Immature natural killer cell (primary cell): ENCODE measurements at regions not wholly inside any gene's neighbourhood (a gene's known extent, or its start where the extent isn't known, plus 50 kb on each side); places are given as distances from the start of the nearest gene placed in this dataset.

Experiments
- DNase-seq, 3 donors: peaks; one replicate each; pipeline ENCODE4 v3.0.0; 2022; ENCODE audit warnings: mixed read lengths in 1 of 3
- H3K27ac Mint-ChIP-seq, 6 donors: one replicate each; pipeline ENCODE4 v1.8.0; 2020; ENCODE audit warnings: mixed read lengths in 6 of 6, mild to moderate bottlenecking in 5 of 6, inconsistent platforms in 4 of 6, moderate library complexity in 3 of 6
- H3K27me3 Mint-ChIP-seq, 3 donors: one replicate each; pipeline ENCODE4 v1.8.0; 2020 to 2021; ENCODE audit warnings: low read depth in 3 of 3, mild to moderate bottlenecking in 3 of 3, mixed read lengths in 3 of 3, moderate library complexity in 3 of 3, inconsistent platforms in 1 of 3
- H3K36me3 Mint-ChIP-seq, 3 donors: one replicate each; pipeline ENCODE4 v1.8.0; 2020; ENCODE audit warnings: mixed read lengths in 3 of 3, inconsistent platforms in 2 of 3, mild to moderate bottlenecking in 2 of 3
- H3K4me1 Mint-ChIP-seq, 2 donors: one replicate each; pipeline ENCODE4 v1.8.0; 2020; ENCODE audit warnings: inconsistent platforms in 2 of 2, mild to moderate bottlenecking in 2 of 2, mixed read lengths in 2 of 2, moderate library complexity in 1 of 2
- H3K4me3 Mint-ChIP-seq, 5 donors: one replicate each; pipeline ENCODE4 v1.8.0; 2020; ENCODE audit warnings: mild to moderate bottlenecking in 5 of 5, mixed read lengths in 5 of 5, inconsistent platforms in 3 of 5, moderate library complexity in 3 of 5
- H3K9me3 Mint-ChIP-seq, 6 donors: one replicate each; pipeline ENCODE4 v1.8.0; 2020; ENCODE audit warnings: mild to moderate bottlenecking in 6 of 6, mixed read lengths in 6 of 6, inconsistent platforms in 4 of 6, moderate library complexity in 3 of 6

- H3K4me3 Mint-ChIP-seq = no peak overlapping the region
- no peak for DNase-seq
- peaks cover 0 to 15% (median 2%) of the 10 kb centered on the region in 3 donors for H3K36me3 Mint-ChIP-seq
- peaks cover 4 to 7% (median 5%) of the 10 kb centered on the region in 3 donors for H3K27me3 Mint-ChIP-seq
- H3K9me3 Mint-ChIP-seq = peaks cover 0 to 11% (median 6%) of the 10 kb centered on the region in 6 donors
- H3K4me1 Mint-ChIP-seq = peaks cover 17 to 22% of the 10 kb centered on the region in 2 donors
- H3K27ac Mint-ChIP-seq = no peak overlapping the region
Observed at GRCh38 chr6:5946701-5947100, 60.0 kb downstream of the NRN1 start.

DNA sequence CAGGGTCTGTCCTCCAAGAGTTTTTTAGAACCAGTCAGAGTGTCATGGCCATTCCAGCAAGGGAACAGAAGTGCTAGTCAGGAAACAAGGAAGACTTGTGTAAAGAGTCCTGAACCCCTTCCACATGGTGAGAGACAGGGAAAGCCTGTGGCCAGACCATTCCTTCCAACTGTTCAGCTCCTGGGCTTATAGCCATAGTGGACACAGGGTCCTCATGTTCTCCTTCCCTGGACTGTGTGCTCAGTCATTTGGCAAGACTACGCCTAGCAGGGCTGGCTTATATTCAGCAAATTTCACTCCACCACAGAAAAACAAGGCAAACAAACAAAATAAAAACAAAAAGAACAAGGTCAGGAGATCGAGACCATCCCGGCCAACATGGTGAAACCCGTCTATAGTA, 60.5 kb downstream of the NRN1 start:
- H3K4me3 Mint-ChIP-seq = no peak overlapping the region
- DNase-seq = no peak
- H3K4me1 Mint-ChIP-seq = peaks cover 17 to 22% of the 10 kb centered on the region in 2 donors
- H3K27me3 Mint-ChIP-seq = peaks cover 4 to 7% (median 5%) of the 10 kb centered on the region in 3 donors
- no peak overlapping the region for H3K27ac Mint-ChIP-seq
- peaks cover 0 to 11% (median 6%) of the 10 kb centered on the region in 6 donors for H3K9me3 Mint-ChIP-seq
- peaks cover 0 to 15% (median 2%) of the 10 kb centered on the region in 3 donors for H3K36me3 Mint-ChIP-seq

DNA sequence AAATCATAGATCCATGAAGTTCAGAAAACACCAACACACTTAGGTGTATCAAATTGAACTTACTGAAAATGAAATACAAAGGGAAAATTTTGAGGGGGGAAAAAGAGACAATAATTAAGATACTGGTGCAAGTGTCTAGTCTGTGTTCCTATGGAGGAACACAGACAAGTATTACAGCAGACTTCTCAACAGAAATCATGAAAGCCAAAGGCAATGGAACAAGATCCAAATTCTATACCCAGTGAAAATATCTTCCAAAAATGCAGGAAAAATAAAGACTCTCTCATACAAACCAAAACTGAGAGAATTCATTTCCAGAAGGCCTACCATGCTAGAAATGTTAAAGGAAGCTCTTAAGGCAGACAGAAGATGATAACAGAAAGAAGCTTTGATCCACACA, 63.1 kb downstream of the NRN1 start:
- peaks cover 8 to 15% of the 10 kb centered on the region in 2 donors for H3K4me1 Mint-ChIP-seq
- no peak overlapping the region for H3K27ac Mint-ChIP-seq
- peaks cover 0 to 12% (median 2%) of the 10 kb centered on the region in 3 donors for H3K36me3 Mint-ChIP-seq
- DNase-seq = no peak
- no peak overlapping the region for H3K4me3 Mint-ChIP-seq
- H3K27me3 Mint-ChIP-seq = peaks cover 3 to 7% (median 6%) of the 10 kb centered on the region in 3 donors
- H3K9me3 Mint-ChIP-seq = peaks cover 0 to 11% (median 6%) of the 10 kb centered on the region in 6 donors

DNA sequence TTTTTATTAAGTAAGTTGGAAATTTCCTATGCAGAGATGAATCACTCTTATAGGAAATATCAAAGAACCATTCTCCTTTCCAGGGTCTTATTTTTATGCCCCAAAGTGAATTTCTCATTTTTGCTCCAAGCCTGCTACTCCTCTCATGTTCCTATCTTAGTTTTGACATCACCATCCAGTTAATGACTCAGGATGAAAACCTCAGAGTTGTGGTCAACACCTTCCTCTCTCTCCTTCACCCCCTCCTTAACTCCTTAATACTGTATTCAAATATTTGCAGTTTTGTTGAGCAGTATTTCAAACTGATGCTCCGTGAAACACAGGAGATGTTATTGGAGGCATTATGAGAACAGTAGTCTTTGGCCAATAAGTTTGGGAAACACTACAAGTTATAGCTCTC, 64.1 kb downstream of the NRN1 start:
- DNase-seq = no peak
- Mint-ChIP-seq H3K4me1 (peaks cover 8 to 15% of the 10 kb centered on the region in 2 donors), H3K36me3 (peaks cover 0 to 12% (median 2%) of the 10 kb centered on the region in 3 donors), H3K27ac (no peak overlapping the region), H3K4me3 (peak overlapping the region in 1 of 5 donors; percentile 53), H3K27me3 (peaks cover 2 to 5% (median 3%) of the 10 kb centered on the region in 3 donors), H3K9me3 (peaks cover 0 to 11% (median 6%) of the 10 kb centered on the region in 6 donors)

- H3K36me3 Mint-ChIP-seq = peaks cover 0 to 12% (median 2%) of the 10 kb centered on the region in 3 donors
- no peak overlapping the region for H3K27ac Mint-ChIP-seq
- no peak overlapping the region for H3K4me3 Mint-ChIP-seq
- H3K9me3 Mint-ChIP-seq = peaks cover 0 to 11% (median 6%) of the 10 kb centered on the region in 6 donors
- H3K4me1 Mint-ChIP-seq = peaks cover 8 to 15% of the 10 kb centered on the region in 2 donors
- DNase-seq = no peak
- peaks cover 2 to 13% (median 3%) of the 10 kb centered on the region in 3 donors for H3K27me3 Mint-ChIP-seq
Observed at GRCh38 chr6:5941188-5941587, 65.5 kb downstream of the NRN1 start.

- no peak for DNase-seq
- H3K4me3 Mint-ChIP-seq = no peak overlapping the region
- peaks cover 0 to 8% (median 5%) of the 10 kb centered on the region in 6 donors for H3K9me3 Mint-ChIP-seq
- H3K27ac Mint-ChIP-seq = no peak overlapping the region
- peaks cover 2 to 14% (median 2%) of the 10 kb centered on the region in 3 donors for H3K27me3 Mint-ChIP-seq
- peaks cover 0 to 8% (median 0%) of the 10 kb centered on the region in 3 donors for H3K36me3 Mint-ChIP-seq
- H3K4me1 Mint-ChIP-seq = peaks cover 8 to 15% of the 10 kb centered on the region in 2 donors
Observed at GRCh38 chr6:5938934-5939333, 67.8 kb downstream of the NRN1 start.

DNA sequence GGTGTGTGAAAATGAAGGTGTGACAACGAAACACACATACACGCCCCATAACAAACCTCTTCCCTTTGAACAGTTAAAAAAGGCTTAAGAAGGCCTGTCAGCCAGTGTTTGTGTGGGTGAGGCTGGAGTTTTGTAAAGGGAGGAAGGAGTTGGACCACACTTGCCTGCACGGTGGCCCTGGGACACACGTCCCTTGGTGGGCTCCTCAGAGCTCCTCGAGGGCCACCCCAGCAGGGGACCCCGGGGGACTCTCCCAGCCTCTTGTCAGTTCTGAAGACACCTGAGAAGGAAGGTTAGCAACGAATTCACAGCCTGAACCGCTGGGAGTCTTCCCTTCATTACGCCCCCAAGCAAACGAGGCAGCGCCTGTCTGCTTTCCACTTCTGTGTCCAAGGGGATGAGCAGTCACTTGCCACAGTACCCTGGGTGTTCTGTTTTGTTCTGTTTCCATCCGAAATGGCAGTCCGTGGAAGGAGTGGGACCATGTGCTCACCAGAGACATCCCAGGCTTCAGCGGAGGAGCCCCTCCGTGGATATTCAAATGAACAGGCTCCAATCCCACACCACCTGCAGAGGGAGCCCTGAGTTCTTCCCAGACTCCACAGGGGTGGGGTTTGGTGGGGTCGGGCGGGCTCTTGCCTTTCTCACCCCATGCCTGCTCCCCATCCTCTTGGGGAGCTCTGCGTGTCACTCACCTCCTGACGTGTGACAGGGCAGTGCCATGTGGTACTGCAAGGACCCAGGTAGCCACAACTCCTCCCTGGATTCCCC, 68.6 kb downstream of the NRN1 start:
- Mint-ChIP-seq H3K4me3 (no peak overlapping the region), H3K9me3 (peaks cover 0 to 1% (median under 1%) of the 10 kb centered on the region in 6 donors), H3K4me1 (peaks cover 8 to 12% of the 10 kb centered on the region in 2 donors), H3K36me3 (peaks cover 0 to 2% (median 0%) of the 10 kb centered on the region in 3 donors), H3K27ac (no peak overlapping the region), H3K27me3 (peaks cover 2 to 14% (median 2%) of the 10 kb centered on the region in 3 donors)
- no peak for DNase-seq

DNA sequence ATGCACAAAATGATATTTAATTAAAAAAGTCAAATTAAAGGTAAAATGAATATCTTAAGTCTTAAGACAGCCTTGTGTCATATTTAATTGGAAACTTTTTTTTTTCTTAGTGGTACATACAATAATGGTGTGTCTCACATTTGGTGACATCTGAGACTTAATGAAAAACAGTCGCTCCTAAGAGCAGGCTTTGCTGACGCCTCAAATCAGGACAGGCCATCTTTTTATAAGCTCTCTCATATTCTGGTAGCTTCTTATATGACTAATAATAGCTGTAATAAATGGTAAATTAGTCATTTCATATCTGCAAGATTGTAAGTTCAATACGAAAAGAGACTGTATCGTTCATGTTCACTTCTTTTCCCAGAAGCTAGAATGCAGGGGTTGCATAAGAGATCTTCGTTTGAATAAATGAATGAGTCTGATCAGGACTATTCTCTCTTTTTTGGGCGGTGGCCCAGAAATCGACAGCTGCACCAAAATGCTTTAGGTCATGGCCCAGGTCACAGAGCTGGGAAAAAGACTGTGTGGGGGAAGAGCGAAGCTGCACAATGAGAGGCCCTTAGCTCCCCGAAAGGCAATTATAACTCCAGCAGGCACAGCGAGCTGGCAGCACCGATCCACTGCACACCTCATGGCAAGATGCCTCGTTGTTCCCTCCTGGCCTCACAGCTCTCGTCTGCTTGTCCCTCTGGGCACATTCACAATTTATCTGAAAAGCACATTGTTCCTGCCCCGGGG, 69.4 kb downstream of the NRN1 start:
- Mint-ChIP-seq H3K27me3 (peaks cover 2 to 17% (median 2%) of the 10 kb centered on the region in 3 donors), H3K4me1 (peaks cover 4% of the 10 kb centered on the region in 2 donors), H3K27ac (no peak overlapping the region), H3K9me3 (no peaks in the 10 kb centered on the region), H3K4me3 (no peak overlapping the region), H3K36me3 (no peaks in the 10 kb centered on the region)
- DNase-seq = no peak

- peaks cover 2 to 19% (median 2%) of the 10 kb centered on the region in 3 donors for H3K27me3 Mint-ChIP-seq
- no peak overlapping the region for H3K4me3 Mint-ChIP-seq
- H3K9me3 Mint-ChIP-seq = no peaks in the 10 kb centered on the region
- no peak for DNase-seq
- no peaks in the 10 kb centered on the region for H3K36me3 Mint-ChIP-seq
- no peaks in the 10 kb centered on the region for H3K4me1 Mint-ChIP-seq
- H3K27ac Mint-ChIP-seq = no peak overlapping the region
Observed at GRCh38 chr6:5936631-5937030, 70.1 kb downstream of the NRN1 start.

GRCh38 chr6:5936140-5936539, 70.6 kb downstream of the NRN1 start:
- Mint-ChIP-seq H3K9me3 (no peaks in the 10 kb centered on the region), H3K27ac (no peak overlapping the region), H3K36me3 (no peaks in the 10 kb centered on the region), H3K4me1 (peaks cover under 1 to 3% of the 10 kb centered on the region in 2 donors), H3K27me3 (peaks cover 2 to 19% (median 3%) of the 10 kb centered on the region in 3 donors), H3K4me3 (no peak overlapping the region)
- no peak for DNase-seq

GRCh38 chr6:5930968-5931367, 75.8 kb downstream of the NRN1 start:
- peaks cover 0 to 6% (median 3%) of the 10 kb centered on the region in 6 donors for H3K9me3 Mint-ChIP-seq
- no peak overlapping the region for H3K27ac Mint-ChIP-seq
- peaks cover 0 to 5% (median 0%) of the 10 kb centered on the region in 3 donors for H3K36me3 Mint-ChIP-seq
- H3K27me3 Mint-ChIP-seq = peaks cover 1 to 17% (median 2%) of the 10 kb centered on the region in 3 donors
- H3K4me1 Mint-ChIP-seq = peaks cover 19 to 21% of the 10 kb centered on the region in 2 donors
- H3K4me3 Mint-ChIP-seq = no peak overlapping the region
- DNase-seq = no peak

DNA sequence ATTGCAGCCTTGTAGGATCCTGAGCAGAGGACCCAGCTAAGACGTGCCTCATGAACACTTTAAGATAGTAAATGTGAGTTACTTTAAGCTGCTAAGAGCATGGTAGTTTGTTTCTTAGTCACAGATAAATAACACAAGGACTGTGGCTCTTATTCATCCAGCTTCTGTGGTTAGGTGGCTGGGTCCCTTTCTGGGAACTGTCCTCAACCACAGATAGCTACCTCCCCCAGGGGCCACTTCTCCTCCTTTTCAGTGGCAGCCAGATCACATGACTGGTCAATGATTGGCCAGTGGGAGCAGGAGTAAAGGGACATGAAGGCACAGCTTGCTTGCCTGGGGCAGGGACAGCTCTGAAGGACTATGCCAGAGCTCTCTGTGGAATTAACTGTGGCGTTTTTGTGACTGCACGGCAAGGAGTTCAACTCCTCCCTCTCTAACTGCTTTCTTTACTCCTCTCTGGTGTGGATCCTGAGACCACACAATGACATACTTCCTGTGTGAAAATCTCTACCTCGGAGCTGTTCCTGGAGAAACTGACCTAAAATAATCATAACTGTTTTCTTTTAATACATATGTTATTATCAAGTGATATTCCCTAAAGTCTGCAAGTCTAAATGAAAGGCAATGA, 76.5 kb downstream of the NRN1 start:
- Mint-ChIP-seq H3K27ac (no peak overlapping the region), H3K4me1 (peaks cover 19 to 21% of the 10 kb centered on the region in 2 donors), H3K4me3 (peak overlapping the region in 4 of 5 donors; percentile 5 to 38 (median 15)), H3K9me3 (peaks cover 2 to 8% (median 3%) of the 10 kb centered on the region in 6 donors), H3K27me3 (peaks cover 1 to 16% (median 2%) of the 10 kb centered on the region in 3 donors), H3K36me3 (peaks cover 0 to 8% (median 2%) of the 10 kb centered on the region in 3 donors)
- DNase-seq = no peak

DNA sequence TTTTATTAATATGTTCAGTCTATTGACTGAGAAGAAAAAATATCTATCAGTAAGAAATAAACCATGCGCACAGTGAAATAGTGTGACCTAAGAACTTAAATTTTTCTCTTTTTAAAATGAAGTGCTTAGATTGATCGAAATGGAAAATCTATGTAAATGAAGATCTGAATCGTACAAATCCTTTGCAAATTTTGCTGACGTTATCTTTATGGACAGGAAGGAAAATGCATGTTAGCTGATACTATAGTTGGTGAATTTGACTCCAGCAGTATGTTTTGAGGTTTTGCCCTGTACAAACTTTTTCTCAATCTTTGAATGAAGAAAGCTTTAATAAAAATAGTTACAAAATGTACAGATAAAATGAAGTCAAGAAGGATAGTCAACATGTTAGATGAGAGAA, 82.9 kb downstream of the NRN1 start:
- no peak overlapping the region for H3K4me3 Mint-ChIP-seq
- DNase-seq = no peak
- peaks cover 4 to 20% (median 18%) of the 10 kb centered on the region in 3 donors for H3K36me3 Mint-ChIP-seq
- H3K27me3 Mint-ChIP-seq = peaks cover under 1 to 28% (median 6%) of the 10 kb centered on the region in 3 donors
- no peak overlapping the region for H3K27ac Mint-ChIP-seq
- H3K4me1 Mint-ChIP-seq = no peaks in the 10 kb centered on the region
- peaks cover 3 to 21% (median 10%) of the 10 kb centered on the region in 6 donors for H3K9me3 Mint-ChIP-seq
